HCT116 (cell line): ENCODE measurements at regions not wholly inside any gene's neighbourhood (a gene's known extent, or its start where the extent isn't known, plus 50 kb on each side); places are given as distances from the start of the nearest gene placed in this dataset.

Experiments used
- ATAC-seq: fragments of 200-7000 bp; cut with Tn5 transposase; 2 replicates; pipeline ENCODE4 v1.9.1; 2020; ENCODE audit warnings: mild to moderate bottlenecking, moderate library complexity
- BruUV-seq: library from RNA; stranded (reverse); fragments of 400-500 nt; replicated peaks from 2 replicates; lab custom pipeline; 2021; lab: Mats Ljungman, UMichigan
- CTCF ChIA-PET: fragments of 300-600 bp; sonication (Branson Sonifier 250); formaldehyde crosslinking; loops from one replicate; lab custom pipeline; 2021; ENCODE audit warnings: antibody characterized with exemption; lab: Charles Lee
- POLR2A ChIA-PET: fragments of 300-600, 350-600 bp; sonication (Branson Sonifier 250); formaldehyde crosslinking; loops from one replicate; lab custom pipeline; 2021; ENCODE audit warnings: antibody characterized with exemption; lab: Charles Lee
- RAD21 ChIA-PET, 2 experiments: fragments of 300-600 bp; sonication (Branson Sonifier 250); formaldehyde crosslinking; loops; one replicate each; lab custom pipeline; 2023; ENCODE audit warnings: low total read pairs in 2 of 2; ENCODE audit not compliant: uncharacterized antibody in 2 of 2, unreplicated experiment in 2 of 2, low non-redundant PET in 1 of 2; lab: Charles Lee
- DNase-seq: peaks from one replicate; pipeline ENCODE4 v3.0.0-alpha.2; 2010; ENCODE audit warnings: low read depth, low spot score
- H2AFZ ChIP-seq: fragments of 200-600 bp; shearing (Covaris generic), sonication (generic); 2 replicates; pipeline ENCODE4 v1.6.1; 2017; ENCODE audit warnings: low read depth, mixed run types, mixed read lengths, antibody characterized with exemption, low read length; ENCODE audit not compliant: poor library complexity, severe bottlenecking
- H3K27ac ChIP-seq: 2 replicates; pipeline ENCODE4 v1.5.1; 2012; ENCODE audit warnings: low read depth, low read length
- H3K27me3 ChIP-seq: fragments of 200-600 bp; sonication (generic); 2 replicates; pipeline ENCODE4 v1.6.1; 2016; ENCODE audit warnings: mixed run types, low read length, mixed read lengths; ENCODE audit not compliant: insufficient read depth
- H3K36me3 ChIP-seq, 2 experiments: fragments of 200-500 bp in 1 of 2; fragments of 200-600 bp in 1 of 2; sonication (Bioruptor generic) in 1 of 2; sonication (generic) in 1 of 2; 2 replicates each; pipeline versions ENCODE4 v1.5.1 to v1.6.1; 2014 to 2016; ENCODE audit warnings: low read length in 2 of 2, inconsistent platforms in 1 of 2, mixed read lengths in 1 of 2, mixed run types in 1 of 2; ENCODE audit not compliant: insufficient read depth in 2 of 2, control insufficient read depth in 1 of 2
- H3K4me1 ChIP-seq, 2 experiments: fragments of 200-600 bp in 1 of 2; sonication (generic) in 1 of 2; 2 replicates each; pipeline versions ENCODE4 v1.5.1 to v1.6.1; 2012 to 2017; ENCODE audit warnings: low read length in 2 of 2, inconsistent platforms in 1 of 2, mild to moderate bottlenecking in 1 of 2, mixed read lengths in 1 of 2, mixed run types in 1 of 2, moderate library complexity in 1 of 2; ENCODE audit not compliant: insufficient read depth in 2 of 2, control insufficient read depth in 1 of 2
- H3K4me2 ChIP-seq: fragments of 200-600 bp; sonication (generic); 2 replicates; pipeline ENCODE4 v1.6.1; 2017; ENCODE audit warnings: mixed run types, low read length, mixed read lengths
- H3K4me3 ChIP-seq, 2 experiments: fragments of 200-600 bp in 1 of 2; sonication (generic) in 1 of 2; replicated peaks in 1 of 2; 2 replicates each; pipeline ENCODE4 v1.5.1; 2011 to 2016; ENCODE audit warnings: low read length in 2 of 2, control low read depth in 1 of 2, low read depth in 1 of 2, mild to moderate bottlenecking in 1 of 2, mixed read lengths in 1 of 2, mixed run types in 1 of 2
- H3K79me2 ChIP-seq: fragments of 200-600 bp; sonication (generic); 2 replicates; pipeline ENCODE4 v1.6.1; 2017; ENCODE audit warnings: mild to moderate bottlenecking, mixed run types, low read length, moderate library complexity, mixed read lengths; ENCODE audit not compliant: insufficient read depth
- H3K9ac ChIP-seq: fragments of 200-600 bp; sonication (generic); 2 replicates; pipeline ENCODE4 v1.6.1; 2016; ENCODE audit warnings: low read length, mixed read lengths
- H3K9me2 ChIP-seq: fragments of 200-600 bp; sonication (generic), shearing (Covaris generic); 2 replicates; pipeline ENCODE4 v1.6.1; 2017; ENCODE audit warnings: mixed run types, mild to moderate bottlenecking, moderate library complexity; ENCODE audit not compliant: insufficient read depth
- H3K9me3 ChIP-seq, 2 experiments: fragments of 200-500 bp in 1 of 2; fragments of 200-600 bp in 1 of 2; sonication (Bioruptor generic) in 1 of 2; sonication (generic) in 1 of 2; 2 replicates each; pipeline ENCODE4 v1.6.1; 2014 to 2017; ENCODE audit warnings: low read length in 2 of 2, mixed read lengths in 2 of 2, inconsistent platforms in 1 of 2, low read depth in 1 of 2, mild to moderate bottlenecking in 1 of 2, mixed run types in 1 of 2, moderate library complexity in 1 of 2; ENCODE audit not compliant: control insufficient read depth in 1 of 2, insufficient read depth in 1 of 2
- H4K20me1 ChIP-seq: fragments of 200-600 bp; sonication (generic), shearing (Covaris generic); 2 replicates; pipeline ENCODE4 v1.6.1; 2017; ENCODE audit warnings: mixed run types, mild to moderate bottlenecking, moderate library complexity; ENCODE audit not compliant: insufficient read depth
- EGR1 ChIP-seq: IDR thresholded peaks from 2 replicates; pipeline ENCODE4 v1.6.1; 2012; ENCODE audit warnings: low read depth
- intact Hi-C: fragments of 100-400 bp; cut with micrococcal nuclease; formaldehyde crosslinking; loops from 2 replicates; pipeline ENCODE4 v1.10.0; 2022
- TF ChIP-seq, protein P1 (sequence below): IDR thresholded peaks from 2 replicates; pipeline ENCODE4 v1.6.1; 2011; ENCODE audit warnings: mild to moderate bottlenecking, low read length, moderate library complexity; ENCODE audit not compliant: insufficient replicate concordance; ENCODE audit errors: extremely low read depth

DNA sequence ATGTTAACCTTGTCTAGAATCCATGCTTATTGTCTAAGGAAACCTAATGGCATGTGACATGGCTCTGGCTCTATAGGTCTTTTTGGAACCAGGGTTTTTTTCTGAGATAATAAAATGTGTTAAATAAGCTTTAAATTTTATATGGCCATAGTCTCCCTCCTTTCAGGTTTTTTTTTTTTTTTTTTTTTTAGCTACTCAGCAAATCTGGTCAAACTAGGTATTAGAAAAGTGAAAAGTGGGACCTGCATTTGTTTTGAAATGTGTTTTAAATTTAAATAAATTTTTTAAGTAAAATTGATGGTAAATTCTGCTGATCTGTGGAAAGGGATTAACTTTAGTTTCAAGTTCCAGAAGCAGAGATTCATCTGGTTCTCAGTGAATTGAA, 52.1 kb upstream of the NANOGP8 start:
- no peaks in the 10 kb centered on the region for H3K9me3 ChIP-seq
- H4K20me1 ChIP-seq, result no peaks in the 10 kb centered on the region
- H3K9ac ChIP-seq, result no peak overlapping the region
- no peak overlapping the region for H3K27ac ChIP-seq
- CTCF ChIA-PET, result no interaction called here
- POLR2A ChIA-PET, result no interaction called here
- H3K4me1 ChIP-seq, result no peaks in the 10 kb centered on the region
- TF ChIP-seq EGR1, result no peak
- intact Hi-C loops, result no loop called here
- BruUV-seq, result no TSS peak
- RAD21 ChIA-PET, result interaction anchor here in 1 of 2 experiments (0.9 kb wide), 1 partner anchor 12 kb away, joined by 3 read pairs; no protein-coding TSS in a partner anchor
- no peaks in the 10 kb centered on the region for H3K79me2 ChIP-seq
- no peak overlapping the region for H3K4me2 ChIP-seq
- H3K36me3 ChIP-seq, result no peaks in the 10 kb centered on the region
- no peaks in the 10 kb centered on the region for H3K9me2 ChIP-seq
- no peak for DNase-seq
- no peaks in the 10 kb centered on the region for H3K27me3 ChIP-seq
- no peak overlapping the region for H2AFZ ChIP-seq
- no peak for ATAC-seq
- H3K4me3 ChIP-seq, result no peak overlapping the region

DNA sequence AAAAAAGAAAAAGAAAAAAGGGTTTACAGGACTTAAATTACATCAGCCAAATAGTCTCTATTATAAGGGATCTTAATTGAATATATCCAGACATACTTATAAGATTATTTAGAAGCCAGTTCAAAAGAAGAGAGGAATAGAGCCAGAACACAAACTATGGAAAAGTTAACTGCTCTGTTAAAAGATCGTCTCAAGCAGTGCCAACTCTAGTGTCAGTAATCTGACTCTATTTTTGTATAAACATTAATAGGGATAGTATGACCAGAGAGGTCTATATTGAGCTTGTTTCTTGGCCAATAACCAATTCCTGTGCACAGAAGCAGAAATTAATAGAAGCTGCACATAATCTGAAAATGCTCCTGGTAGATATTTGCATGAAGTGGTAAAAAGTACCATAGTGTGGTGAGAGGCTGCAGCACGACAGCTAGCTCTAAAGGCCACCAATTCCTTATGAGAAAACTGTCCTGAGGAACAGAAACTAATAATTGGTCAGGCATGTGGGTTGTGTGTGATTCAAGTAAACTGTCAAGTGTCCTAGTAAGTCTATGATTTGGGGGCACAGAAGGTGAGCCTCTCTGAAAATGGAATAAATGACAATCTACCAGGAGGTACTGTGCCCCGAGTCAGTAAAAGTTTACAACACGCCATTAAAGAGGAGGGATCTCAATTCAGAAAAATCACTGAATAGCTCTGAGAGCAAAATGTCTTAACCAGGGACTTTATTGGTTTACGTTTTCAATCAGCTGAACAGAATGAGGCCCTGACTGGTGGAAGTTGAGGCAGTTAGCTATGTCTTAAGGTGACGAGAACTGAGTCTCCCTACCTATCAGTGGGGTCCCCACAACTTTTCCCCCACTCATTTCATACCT, 51.5 kb upstream of the NANOGP8 start:
- Histone ChIP-seq H3K27me3 (no peaks in the 10 kb centered on the region), H3K4me3 (no peak overlapping the region), H3K27ac (no peak overlapping the region), H3K9me2 (no peaks in the 10 kb centered on the region), H2AFZ (no peak overlapping the region), H3K36me3 (no peaks in the 10 kb centered on the region), H3K9ac (no peak overlapping the region), H4K20me1 (no peaks in the 10 kb centered on the region), H3K9me3 (no peaks in the 10 kb centered on the region), H3K4me2 (no peak overlapping the region), H3K4me1 (no peaks in the 10 kb centered on the region), H3K79me2 (no peaks in the 10 kb centered on the region)
- TF ChIP-seq, protein P1, sequence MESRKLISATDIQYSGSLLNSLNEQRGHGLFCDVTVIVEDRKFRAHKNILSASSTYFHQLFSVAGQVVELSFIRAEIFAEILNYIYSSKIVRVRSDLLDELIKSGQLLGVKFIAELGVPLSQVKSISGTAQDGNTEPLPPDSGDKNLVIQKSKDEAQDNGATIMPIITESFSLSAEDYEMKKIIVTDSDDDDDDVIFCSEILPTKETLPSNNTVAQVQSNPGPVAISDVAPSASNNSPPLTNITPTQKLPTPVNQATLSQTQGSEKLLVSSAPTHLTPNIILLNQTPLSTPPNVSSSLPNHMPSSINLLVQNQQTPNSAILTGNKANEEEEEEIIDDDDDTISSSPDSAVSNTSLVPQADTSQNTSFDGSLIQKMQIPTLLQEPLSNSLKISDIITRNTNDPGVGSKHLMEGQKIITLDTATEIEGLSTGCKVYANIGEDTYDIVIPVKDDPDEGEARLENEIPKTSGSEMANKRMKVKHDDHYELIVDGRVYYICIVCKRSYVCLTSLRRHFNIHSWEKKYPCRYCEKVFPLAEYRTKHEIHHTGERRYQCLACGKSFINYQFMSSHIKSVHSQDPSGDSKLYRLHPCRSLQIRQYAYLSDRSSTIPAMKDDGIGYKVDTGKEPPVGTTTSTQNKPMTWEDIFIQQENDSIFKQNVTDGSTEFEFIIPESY, result no peak
- BruUV-seq, result no TSS peak
- ATAC-seq (no peak), DNase-seq (no peak)
- intact Hi-C loops, result no loop called here
- RAD21 ChIA-PET, result interaction anchor here in 1 of 2 experiments (0.9 kb wide), 1 partner anchor 11 kb away, joined by 3 read pairs; no protein-coding TSS in a partner anchor
- POLR2A ChIA-PET, result no interaction called here
- CTCF ChIA-PET, result no interaction called here
